Tibial nerve (tissue), 4 donors: ENCODE measurements at regions not wholly inside any gene's neighbourhood (a gene's known extent, or its start where the extent isn't known, plus 50 kb on each side); places are given as distances from the start of the nearest gene placed in this dataset.

Experiments used
- DNase-seq, 2 donors: peaks; one replicate each; pipeline ENCODE4 v3.0.0-alpha.2; 2019; ENCODE audit warnings: low spot score in 2 of 2
- H3K27ac ChIP-seq, 4 donors: fragments of 200-600 bp; sonication (generic) in 3 of 4; one replicate each; pipeline ENCODE4 v1.5.1; 2017 to 2019; ENCODE audit warnings: mild to moderate bottlenecking in 1 of 4
- H3K27me3 ChIP-seq, 2 donors: fragments of 200-600 bp; sonication (generic) in 1 of 2; one replicate each; pipeline versions ENCODE4 v1.5.1 to v1.6.0; 2017 to 2019
- H3K36me3 ChIP-seq, 3 donors: fragments of 200-600 bp; sonication (generic); one replicate each; pipeline ENCODE4 v1.5.1; 2018 to 2019
- H3K4me1 ChIP-seq, 4 donors: fragments of 200-600 bp; sonication (generic) in 3 of 4; one replicate each; pipeline ENCODE4 v1.5.1; 2017 to 2019
- H3K4me3 ChIP-seq, 4 donors: fragments of 200-600 bp; sonication (generic) in 3 of 4; one replicate each; pipeline ENCODE4 v1.5.1; 2017 to 2019; ENCODE audit warnings: mild to moderate bottlenecking in 1 of 4, moderate library complexity in 1 of 4
- H3K9me3 ChIP-seq, 4 donors: fragments of 200-600 bp; sonication (generic) in 3 of 4; one replicate each; pipeline ENCODE4 v1.5.1; 2017 to 2019
- CTCF ChIP-seq, 5 experiments: fragments of 200-600 bp in 3 of 5; fragments of 450-650 bp in 2 of 5; sonication (generic) in 3 of 5; IDR thresholded peaks; one replicate each; pipeline ENCODE4 v1.5.1; 2016 to 2019; ENCODE audit warnings: antibody characterized with exemption in 5 of 5, mild to moderate bottlenecking in 3 of 5, moderate library complexity in 2 of 5
- EP300 ChIP-seq, 2 donors: sonication (generic); formaldehyde crosslinking; IDR thresholded peaks; one replicate each; pipeline ENCODE4 v1.6.1; 2017; ENCODE audit warnings: antibody characterized with exemption in 2 of 2, mild to moderate bottlenecking in 1 of 2
- POLR2A ChIP-seq, 2 donors: fragments of 450-650 bp; IDR thresholded peaks; one replicate each; pipeline ENCODE4 v1.6.1; 2017; ENCODE audit warnings: antibody characterized with exemption in 2 of 2, mild to moderate bottlenecking in 2 of 2, moderate library complexity in 2 of 2
- WGBS, 2 donors: methylation state at CpG; one replicate each; pipeline ENCODE4 v1.1.5; 2018; 5-methylcytosine and 5-hydroxymethylcytosine counted together

GRCh38 chr6:169943241-169944060, 192.0 kb downstream of the ERMARD start:
- Histone ChIP-seq H3K9me3 (peaks cover 0 to 12% (median 0%) of the 10 kb centered on the region in 4 donors), H3K27ac (no peak overlapping the region), H3K36me3 (no peaks in the 10 kb centered on the region), H3K27me3 (peaks cover 0 to 5% of the 10 kb centered on the region in 2 donors), H3K4me3 (no peak overlapping the region), H3K4me1 (no peaks in the 10 kb centered on the region)
- DNase-seq, result no peak
- 69 to 71% methylated on average over 7 of the region's 7 CpGs for WGBS, 2 donors
- TF ChIP-seq CTCF (IDR thresholded peaks at IDR 0.05) (no peak), EP300 (IDR thresholded peaks at IDR 0.05) (no peak), POLR2A (IDR thresholded peaks at IDR 0.05) (no peak)

- H3K4me1 ChIP-seq, result no peaks in the 10 kb centered on the region
- H3K36me3 ChIP-seq, result no peaks in the 10 kb centered on the region
- peaks cover 0 to 12% (median 0%) of the 10 kb centered on the region in 4 donors for H3K9me3 ChIP-seq
- TF ChIP-seq CTCF (IDR thresholded peaks at IDR 0.05), result no peak
- no peak for TF ChIP-seq EP300 (IDR thresholded peaks at IDR 0.05)
- no peak for TF ChIP-seq POLR2A (IDR thresholded peaks at IDR 0.05)
- H3K27me3 ChIP-seq, result peaks cover 0 to 16% of the 10 kb centered on the region in 2 donors
- DNase-seq, result no peak
- no peak overlapping the region for H3K27ac ChIP-seq
- no peak overlapping the region for H3K4me3 ChIP-seq
Measured at GRCh38 chr6:169942173-169942572, 190.8 kb downstream of the ERMARD start.

- H3K27me3 ChIP-seq, result peaks cover 0 to 16% of the 10 kb centered on the region in 2 donors
- no peaks in the 10 kb centered on the region for H3K4me1 ChIP-seq
- H3K36me3 ChIP-seq, result no peaks in the 10 kb centered on the region
- H3K27ac ChIP-seq, result no peak overlapping the region
- H3K9me3 ChIP-seq, result peaks cover 0 to 12% (median 0%) of the 10 kb centered on the region in 4 donors
- no peak overlapping the region for H3K4me3 ChIP-seq
- WGBS, 2 donors, result 41 to 45% methylated on average over 26 of the region's 26 CpGs
- DNase-seq, result no peak
- TF ChIP-seq CTCF (IDR thresholded peaks at IDR 0.05) (no peak), EP300 (IDR thresholded peaks at IDR 0.05) (no peak), POLR2A (IDR thresholded peaks at IDR 0.05) (no peak)
Measured at GRCh38 chr6:169940481-169941271, 189.3 kb downstream of the ERMARD start.

- no peak for TF ChIP-seq CTCF (IDR thresholded peaks at IDR 0.05)
- no peaks in the 10 kb centered on the region for H3K36me3 ChIP-seq
- H3K27ac ChIP-seq, result no peak overlapping the region
- H3K27me3 ChIP-seq, result peaks cover 0 to 16% of the 10 kb centered on the region in 2 donors
- 91 to 94% methylated on average over 29 to 32 of the region's 32 CpGs for WGBS, 2 donors
- H3K4me1 ChIP-seq, result peaks cover 0 to 2% (median 0%) of the 10 kb centered on the region in 4 donors
- DNase-seq, result no peak
- H3K4me3 ChIP-seq, result no peak overlapping the region
- peaks cover 0 to 12% (median 0%) of the 10 kb centered on the region in 4 donors for H3K9me3 ChIP-seq
Measured at GRCh38 chr6:169939554-169940164, 188.2 kb downstream of the ERMARD start.
